Lung (tissue), 11 donors: ENCODE measurements at regions not wholly inside any gene's neighbourhood (a gene's known extent, or its start where the extent isn't known, plus 50 kb on each side); places are given as distances from the start of the nearest gene placed in this dataset.

Source experiments
- ATAC-seq: fragments of 200-7000 bp; cut with Tn5 transposase; one replicate; pipeline ENCODE4 v1.9.1; 2020; ENCODE audit warnings: moderate number of reproducible peaks; ENCODE audit not compliant: insufficient read depth, low FRiP score
- DNase-seq, 3 donors: peaks; one replicate each; pipeline ENCODE4 v3.0.0-alpha.2; 2013 to 2017
- H3K27ac ChIP-seq, 2 donors: one replicate each; pipeline ENCODE4 v1.5.1; 2013; ENCODE audit warnings: mild to moderate bottlenecking in 2 of 2, moderate library complexity in 2 of 2, control low read depth in 1 of 2, inconsistent platforms in 1 of 2, low read depth in 1 of 2, low read length in 1 of 2
- H3K27me3 ChIP-seq, 3 donors: one replicate each; pipeline ENCODE4 v1.5.1; 2013; ENCODE audit warnings: low read length in 2 of 3; ENCODE audit not compliant: control insufficient read depth in 3 of 3, insufficient read depth in 3 of 3
- H3K36me3 ChIP-seq, 4 donors: one replicate each; pipeline ENCODE4 v1.5.1; 2013; ENCODE audit warnings: low read length in 4 of 4, mild to moderate bottlenecking in 1 of 4, moderate library complexity in 1 of 4; ENCODE audit not compliant: control insufficient read depth in 4 of 4, insufficient read depth in 4 of 4
- H3K4me1 ChIP-seq, 5 donors: one replicate each; pipeline ENCODE4 v1.5.1; 2013; ENCODE audit warnings: low read length in 5 of 5, mild to moderate bottlenecking in 2 of 5, moderate library complexity in 1 of 5; ENCODE audit not compliant: control insufficient read depth in 5 of 5, insufficient read depth in 5 of 5
- H3K4me3 ChIP-seq: one replicate; pipeline ENCODE4 v1.5.1; 2013; ENCODE audit warnings: mild to moderate bottlenecking, control low read depth, moderate library complexity
- H3K9ac ChIP-seq, 2 donors: one replicate each; pipeline ENCODE4 v1.5.1; 2013; ENCODE audit warnings: low read length in 2 of 2, control low read depth in 1 of 2; ENCODE audit not compliant: insufficient read depth in 1 of 2
- H3K9me3 ChIP-seq, 4 donors: one replicate each; pipeline ENCODE4 v1.5.1; 2013; ENCODE audit warnings: low read length in 3 of 4, mild to moderate bottlenecking in 1 of 4, moderate library complexity in 1 of 4; ENCODE audit not compliant: control insufficient read depth in 4 of 4, insufficient read depth in 3 of 4
- CTCF ChIP-seq: IDR thresholded peaks from 2 replicates; pipeline ENCODE4 v1.5.1; 2012; ENCODE audit warnings: mild to moderate bottlenecking; ENCODE audit errors: control extremely low read depth, extremely low read depth
- WGBS, 2 donors: extraction: QIAGEN DNeasy Blood & Tissue Kit; methylation state at CpG; one replicate each; pipeline ENCODE4 v1.1.7; 2013; 5-methylcytosine and 5-hydroxymethylcytosine counted together
- donor health status: control.
- donor health status: control.
- donor health status: Bipolar disorder and iron deficiency.
- donor health status: healthy.
- donor health status: DM: yes; HTN: yes; CAD: no.

- 74 to 82% methylated on average over 1 of the region's 1 CpG for WGBS, 2 donors
Measured at GRCh38 chr18:33934258-33934657, 290.5 kb downstream of the NOL4 start.

GRCh38 chr18:33928231-33928630, 296.5 kb downstream of the NOL4 start:
- WGBS, 2 donors: 61 to 71% methylated on average over 3 of the region's 3 CpGs

More at GRCh38 chr18:33934258-33934657, 290.5 kb downstream of the NOL4 start:
- DNase-seq: no peak
- Histone ChIP-seq H3K9ac (no peak overlapping the region), H3K27me3 (no peaks in the 10 kb centered on the region), H3K9me3 (no peaks in the 10 kb centered on the region), H3K27ac (no peak overlapping the region), H3K4me3 (no peak overlapping the region), H3K4me1 (no peaks in the 10 kb centered on the region), H3K36me3 (no peaks in the 10 kb centered on the region)
- no peak for TF ChIP-seq CTCF
- no peak for ATAC-seq

GRCh38 chr18:33924576-33924975, 300.1 kb downstream of the NOL4 start:
- WGBS, 2 donors: 83 to 85% methylated on average over 3 of the region's 3 CpGs
- H3K27ac ChIP-seq: no peak overlapping the region
- no peaks in the 10 kb centered on the region for H3K4me1 ChIP-seq
- DNase-seq (no peak), ATAC-seq (no peak)
- H3K36me3 ChIP-seq: no peaks in the 10 kb centered on the region
- no peak overlapping the region for H3K9ac ChIP-seq
- H3K27me3 ChIP-seq: no peaks in the 10 kb centered on the region
- no peak overlapping the region for H3K4me3 ChIP-seq
- no peak for TF ChIP-seq CTCF
- no peaks in the 10 kb centered on the region for H3K9me3 ChIP-seq

More at GRCh38 chr18:33928231-33928630, 296.5 kb downstream of the NOL4 start:
- no peak for TF ChIP-seq CTCF
- Histone ChIP-seq H3K9ac (no peak overlapping the region), H3K27ac (no peak overlapping the region), H3K27me3 (no peaks in the 10 kb centered on the region), H3K9me3 (no peaks in the 10 kb centered on the region), H3K4me3 (no peak overlapping the region), H3K4me1 (no peaks in the 10 kb centered on the region), H3K36me3 (no peaks in the 10 kb centered on the region)
- no peak for ATAC-seq
- peak in 1 of 3 donors; percentile 7 for DNase-seq

- H3K9me3 ChIP-seq: no peaks in the 10 kb centered on the region
- 47 to 68% methylated on average over 3 of the region's 3 CpGs for WGBS, 2 donors
- H3K4me3 ChIP-seq: no peak overlapping the region
- ATAC-seq: no peak
- H3K27me3 ChIP-seq: no peaks in the 10 kb centered on the region
- H3K4me1 ChIP-seq: no peaks in the 10 kb centered on the region
- no peak overlapping the region for H3K9ac ChIP-seq
- H3K27ac ChIP-seq: no peak overlapping the region
- H3K36me3 ChIP-seq: no peaks in the 10 kb centered on the region
- no peak for TF ChIP-seq CTCF
- no peak for DNase-seq
Measured at GRCh38 chr18:33923980-33924379, 300.7 kb downstream of the NOL4 start.
